ENCODE measurements at regions not wholly inside any gene's neighbourhood (a gene's known extent, or its start where the extent isn't known, plus 50 kb on each side); places are given as distances from the start of the nearest gene placed in this dataset.

DNA sequence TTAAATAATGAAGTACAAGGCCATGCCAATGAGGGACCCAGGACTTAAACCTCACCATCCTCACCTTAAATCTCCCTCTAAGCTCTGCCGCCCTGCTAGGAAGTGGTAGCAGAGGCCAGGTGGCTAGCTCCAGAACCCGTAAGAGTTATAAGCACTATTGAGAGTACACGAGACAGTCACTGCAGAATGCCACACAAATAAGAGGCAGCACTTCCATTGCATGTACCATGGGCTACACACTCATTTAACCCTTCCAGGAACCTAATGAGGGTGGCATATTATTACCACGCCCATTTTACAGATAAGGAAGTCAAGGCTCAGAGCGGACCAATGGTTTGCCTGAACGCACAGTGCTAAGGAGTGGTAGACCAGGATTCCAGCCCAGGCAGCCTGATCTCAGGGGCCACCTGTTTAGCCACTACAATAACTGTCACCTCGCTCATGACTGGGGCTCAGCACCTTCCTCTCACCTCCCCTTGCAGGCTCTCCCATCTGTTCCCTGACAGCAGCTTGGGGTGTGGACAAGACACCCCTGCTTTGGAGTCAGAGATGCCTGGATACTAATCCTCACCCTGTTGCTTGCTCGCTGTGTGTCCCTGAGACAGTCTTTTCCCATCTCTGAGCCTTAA is 54.8 kb upstream of the ID3 start:
- TF ChIP-seq, protein P1, sequence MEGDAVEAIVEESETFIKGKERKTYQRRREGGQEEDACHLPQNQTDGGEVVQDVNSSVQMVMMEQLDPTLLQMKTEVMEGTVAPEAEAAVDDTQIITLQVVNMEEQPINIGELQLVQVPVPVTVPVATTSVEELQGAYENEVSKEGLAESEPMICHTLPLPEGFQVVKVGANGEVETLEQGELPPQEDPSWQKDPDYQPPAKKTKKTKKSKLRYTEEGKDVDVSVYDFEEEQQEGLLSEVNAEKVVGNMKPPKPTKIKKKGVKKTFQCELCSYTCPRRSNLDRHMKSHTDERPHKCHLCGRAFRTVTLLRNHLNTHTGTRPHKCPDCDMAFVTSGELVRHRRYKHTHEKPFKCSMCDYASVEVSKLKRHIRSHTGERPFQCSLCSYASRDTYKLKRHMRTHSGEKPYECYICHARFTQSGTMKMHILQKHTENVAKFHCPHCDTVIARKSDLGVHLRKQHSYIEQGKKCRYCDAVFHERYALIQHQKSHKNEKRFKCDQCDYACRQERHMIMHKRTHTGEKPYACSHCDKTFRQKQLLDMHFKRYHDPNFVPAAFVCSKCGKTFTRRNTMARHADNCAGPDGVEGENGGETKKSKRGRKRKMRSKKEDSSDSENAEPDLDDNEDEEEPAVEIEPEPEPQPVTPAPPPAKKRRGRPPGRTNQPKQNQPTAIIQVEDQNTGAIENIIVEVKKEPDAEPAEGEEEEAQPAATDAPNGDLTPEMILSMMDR (conservative IDR thresholded peaks at IDR 0.05; ENCODE audit: low read length): no peak
- no peak for TF ChIP-seq EZH2phosphoT487 (IDR thresholded peaks at IDR 0.05; ENCODE audit: borderline replicate concordance, low read depth, low read length)

Measured in OCI-LY7 (cell line).